Activated B cell treated with CpG ODN at 0.5 μM for 24 hours (primary cell): ENCODE measurements at regions not wholly inside any gene's neighbourhood (a gene's known extent, or its start where the extent isn't known, plus 50 kb on each side); places are given as distances from the start of the nearest gene placed in this dataset.

Experiments used
- ATAC-seq: fragments of 200-7000 bp; cut with Tn5 transposase; one replicate; pipeline ENCODE4 v1.10.0; 2021; ENCODE audit warnings: low read depth, mild to moderate bottlenecking, moderate library complexity
- CTCF ChIA-PET: fragments of 350-600 bp; sonication (Branson Sonifier 250); formaldehyde crosslinking; loops from one replicate; lab custom pipeline; 2021; ENCODE audit warnings: antibody characterized with exemption; lab: Charles Lee
- POLR2A ChIA-PET: fragments of 350-600 bp; sonication (Branson Sonifier 250); formaldehyde crosslinking; loops from one replicate; lab custom pipeline; 2021; ENCODE audit warnings: antibody characterized with exemption; lab: Charles Lee
- DNase-seq: peaks from one replicate; pipeline ENCODE4 v3.0.0; 2022
- H3K27ac Mint-ChIP-seq: one replicate; pipeline ENCODE4 v1.8.0; 2020; ENCODE audit warnings: mixed read lengths
- H3K27me3 Mint-ChIP-seq: one replicate; pipeline ENCODE4 v1.8.0; 2021; ENCODE audit warnings: mixed read lengths
- H3K36me3 Mint-ChIP-seq: one replicate; pipeline ENCODE4 v1.8.0; 2021; ENCODE audit warnings: low read depth, mixed read lengths
- H3K4me1 Mint-ChIP-seq: one replicate; pipeline ENCODE4 v1.8.0; 2021; ENCODE audit warnings: mixed read lengths
- H3K4me3 Mint-ChIP-seq: one replicate; pipeline ENCODE4 v1.8.0; 2020; ENCODE audit warnings: mild to moderate bottlenecking, mixed read lengths
- H3K9me3 Mint-ChIP-seq: one replicate; pipeline ENCODE4 v1.8.0; 2020; ENCODE audit warnings: mixed read lengths
- intact Hi-C: fragments of 100-400 bp; cut with micrococcal nuclease; formaldehyde crosslinking; loops from one replicate; pipeline ENCODE4 v1.15.1; 2024
- TF ChIP-seq, protein P1 (sequence below): fragments of 200-600 bp; IDR thresholded peaks from one replicate; pipeline ENCODE4 v1.8.0; 2022; ENCODE audit warnings: antibody characterized with exemption, mild to moderate bottlenecking

DNA sequence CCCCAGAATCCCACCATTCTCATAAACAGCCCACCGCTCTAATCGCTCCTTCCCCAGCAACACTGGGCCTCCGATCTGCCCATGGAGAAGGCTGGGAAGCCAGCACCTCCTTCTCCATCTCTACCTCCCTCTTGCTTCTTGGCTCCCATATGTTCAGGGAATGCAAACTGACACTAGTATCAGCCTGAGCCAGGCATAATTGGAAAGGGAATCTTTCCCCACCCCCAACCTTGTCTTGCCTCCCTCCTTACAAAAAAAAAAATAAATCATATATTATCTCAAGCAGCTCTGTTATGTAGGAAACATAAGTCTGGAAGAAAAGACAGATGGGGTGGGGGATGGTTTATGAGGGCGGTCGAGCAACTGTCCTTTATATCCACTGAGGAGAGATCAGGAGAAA is 127.2 kb downstream of the NAV1 start:
- DNase-seq (no peak), ATAC-seq (no peak)
- no peaks in the 10 kb centered on the region for H3K9me3 Mint-ChIP-seq
- peaks cover 3% of the 10 kb centered on the region for H3K27me3 Mint-ChIP-seq
- POLR2A ChIA-PET: no interaction called here
- no peak overlapping the region for H3K27ac Mint-ChIP-seq
- TF ChIP-seq, protein P1, sequence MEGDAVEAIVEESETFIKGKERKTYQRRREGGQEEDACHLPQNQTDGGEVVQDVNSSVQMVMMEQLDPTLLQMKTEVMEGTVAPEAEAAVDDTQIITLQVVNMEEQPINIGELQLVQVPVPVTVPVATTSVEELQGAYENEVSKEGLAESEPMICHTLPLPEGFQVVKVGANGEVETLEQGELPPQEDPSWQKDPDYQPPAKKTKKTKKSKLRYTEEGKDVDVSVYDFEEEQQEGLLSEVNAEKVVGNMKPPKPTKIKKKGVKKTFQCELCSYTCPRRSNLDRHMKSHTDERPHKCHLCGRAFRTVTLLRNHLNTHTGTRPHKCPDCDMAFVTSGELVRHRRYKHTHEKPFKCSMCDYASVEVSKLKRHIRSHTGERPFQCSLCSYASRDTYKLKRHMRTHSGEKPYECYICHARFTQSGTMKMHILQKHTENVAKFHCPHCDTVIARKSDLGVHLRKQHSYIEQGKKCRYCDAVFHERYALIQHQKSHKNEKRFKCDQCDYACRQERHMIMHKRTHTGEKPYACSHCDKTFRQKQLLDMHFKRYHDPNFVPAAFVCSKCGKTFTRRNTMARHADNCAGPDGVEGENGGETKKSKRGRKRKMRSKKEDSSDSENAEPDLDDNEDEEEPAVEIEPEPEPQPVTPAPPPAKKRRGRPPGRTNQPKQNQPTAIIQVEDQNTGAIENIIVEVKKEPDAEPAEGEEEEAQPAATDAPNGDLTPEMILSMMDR: no peak
- no peaks in the 10 kb centered on the region for H3K36me3 Mint-ChIP-seq
- CTCF ChIA-PET: no interaction called here
- intact Hi-C loops: no loop called here
- H3K4me3 Mint-ChIP-seq: no peak overlapping the region
- H3K4me1 Mint-ChIP-seq: no peaks in the 10 kb centered on the region

DNA sequence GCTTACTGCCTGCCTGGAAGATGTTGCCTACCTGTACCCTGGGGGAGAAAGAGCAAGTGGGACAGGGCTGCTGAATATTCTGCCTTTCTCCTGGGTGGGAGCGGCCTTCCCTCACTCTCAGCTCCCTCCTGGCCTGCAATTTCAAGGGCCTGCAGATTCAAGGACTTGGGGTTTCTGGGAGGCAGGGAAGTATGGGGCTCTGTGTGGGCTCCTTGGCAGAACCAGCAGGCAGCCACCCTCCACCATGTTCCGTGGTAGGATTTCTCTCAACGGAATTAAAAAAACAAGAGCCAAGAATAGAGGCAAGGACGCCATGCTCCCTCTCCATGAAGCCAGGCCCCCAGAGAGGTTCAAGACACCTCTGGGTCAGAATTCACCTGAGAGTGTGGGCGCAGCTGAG is 127.7 kb downstream of the NAV1 start:
- Mint-ChIP-seq H3K36me3 (no peaks in the 10 kb centered on the region), H3K4me1 (no peaks in the 10 kb centered on the region), H3K4me3 (no peak overlapping the region), H3K27ac (no peak overlapping the region), H3K27me3 (peaks cover 3% of the 10 kb centered on the region), H3K9me3 (no peaks in the 10 kb centered on the region)
- ChIA-PET POLR2A (no interaction called here), CTCF (no interaction called here)
- TF ChIP-seq, protein P1: no peak
- ATAC-seq (no peak), DNase-seq (no peak)
- intact Hi-C loops: no loop called here

DNA sequence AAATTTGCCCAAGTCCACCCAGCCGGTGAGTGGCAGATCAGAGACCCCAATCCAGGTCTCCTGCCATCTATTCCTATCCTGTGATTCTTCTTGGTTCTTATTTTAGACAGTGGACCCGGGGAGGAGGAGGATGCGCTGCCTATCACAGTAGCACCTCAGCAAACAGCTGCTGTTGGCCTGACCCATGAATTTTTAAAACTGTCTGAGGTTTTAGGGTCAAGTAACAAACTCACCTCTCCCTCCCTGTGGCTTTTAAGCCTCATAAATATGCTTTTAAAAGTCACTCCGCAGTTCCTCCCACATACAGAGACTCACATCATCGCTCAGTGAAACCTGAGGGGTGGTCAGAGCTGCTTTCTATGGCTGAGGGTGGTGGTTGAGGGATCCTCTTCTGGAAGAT is 128.6 kb downstream of the NAV1 start:
- POLR2A ChIA-PET: no interaction called here
- no peak overlapping the region for H3K27ac Mint-ChIP-seq
- H3K27me3 Mint-ChIP-seq: peaks cover 3% of the 10 kb centered on the region
- intact Hi-C loops: no loop called here
- DNase-seq: no peak
- CTCF ChIA-PET: no interaction called here
- H3K4me3 Mint-ChIP-seq: no peak overlapping the region
- ATAC-seq: no peak
- TF ChIP-seq, protein P1: no peak
- no peaks in the 10 kb centered on the region for H3K36me3 Mint-ChIP-seq
- H3K9me3 Mint-ChIP-seq: no peaks in the 10 kb centered on the region
- no peaks in the 10 kb centered on the region for H3K4me1 Mint-ChIP-seq

DNA sequence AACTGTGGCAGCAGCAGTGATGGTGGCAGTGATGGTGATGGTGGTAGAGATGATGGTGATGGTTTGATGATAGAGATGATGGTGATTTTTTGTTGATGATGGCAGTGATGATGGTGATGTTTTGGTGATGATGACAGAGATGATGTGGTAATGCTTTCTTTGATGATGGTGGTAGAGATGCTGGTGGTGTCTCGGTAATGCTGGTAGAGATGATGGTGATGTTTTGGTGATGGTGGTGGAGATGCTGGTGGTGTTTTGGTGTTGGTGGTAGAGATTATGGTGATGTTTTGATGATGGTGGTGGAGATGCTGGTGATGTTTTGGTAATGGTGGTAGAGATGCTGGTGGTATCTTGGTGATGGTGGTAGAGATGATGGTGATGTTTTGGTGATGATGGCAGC is 131.6 kb downstream of the NAV1 start:
- H3K4me3 Mint-ChIP-seq: no peak overlapping the region
- no peaks in the 10 kb centered on the region for H3K4me1 Mint-ChIP-seq
- DNase-seq (no peak), ATAC-seq (no peak)
- ChIA-PET CTCF (no interaction called here), POLR2A (no interaction called here)
- H3K9me3 Mint-ChIP-seq: no peaks in the 10 kb centered on the region
- no peaks in the 10 kb centered on the region for H3K36me3 Mint-ChIP-seq
- no peak overlapping the region for H3K27ac Mint-ChIP-seq
- intact Hi-C loops: no loop called here
- TF ChIP-seq, protein P1: no peak
- H3K27me3 Mint-ChIP-seq: peaks cover 2% of the 10 kb centered on the region

DNA sequence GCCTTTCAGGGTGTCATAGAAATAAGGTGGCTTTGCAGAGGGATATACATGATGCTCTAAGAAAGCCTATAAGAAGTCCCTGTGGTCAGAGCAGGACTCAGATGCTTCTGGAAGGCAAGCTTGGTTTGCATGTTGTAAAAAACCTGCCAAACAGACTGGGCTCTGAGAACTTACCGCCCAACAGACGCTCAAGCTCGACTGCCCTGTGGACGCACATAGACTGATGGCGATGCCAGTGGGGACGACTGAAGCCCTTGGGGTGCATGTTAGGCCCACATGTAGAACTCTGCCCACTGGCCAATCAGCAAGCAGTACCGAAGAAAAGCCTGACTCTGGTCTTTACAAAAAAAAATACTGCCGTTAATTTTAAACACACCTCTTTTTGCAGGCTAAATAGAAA is 133.8 kb downstream of the NAV1 start:
- no peaks in the 10 kb centered on the region for H3K36me3 Mint-ChIP-seq
- no peak for ATAC-seq
- TF ChIP-seq, protein P1: no peak
- no peak overlapping the region for H3K4me3 Mint-ChIP-seq
- no peaks in the 10 kb centered on the region for H3K9me3 Mint-ChIP-seq
- ChIA-PET CTCF (no interaction called here), POLR2A (no interaction called here)
- H3K27ac Mint-ChIP-seq: no peak overlapping the region
- no peak for DNase-seq
- intact Hi-C loops: no loop called here
- no peaks in the 10 kb centered on the region for H3K4me1 Mint-ChIP-seq
- H3K27me3 Mint-ChIP-seq: peaks cover 2% of the 10 kb centered on the region
